ENCODE measurements at regions not wholly inside any gene's neighbourhood (a gene's known extent, or its start where the extent isn't known, plus 50 kb on each side); places are given as distances from the start of the nearest gene placed in this dataset.

DNA sequence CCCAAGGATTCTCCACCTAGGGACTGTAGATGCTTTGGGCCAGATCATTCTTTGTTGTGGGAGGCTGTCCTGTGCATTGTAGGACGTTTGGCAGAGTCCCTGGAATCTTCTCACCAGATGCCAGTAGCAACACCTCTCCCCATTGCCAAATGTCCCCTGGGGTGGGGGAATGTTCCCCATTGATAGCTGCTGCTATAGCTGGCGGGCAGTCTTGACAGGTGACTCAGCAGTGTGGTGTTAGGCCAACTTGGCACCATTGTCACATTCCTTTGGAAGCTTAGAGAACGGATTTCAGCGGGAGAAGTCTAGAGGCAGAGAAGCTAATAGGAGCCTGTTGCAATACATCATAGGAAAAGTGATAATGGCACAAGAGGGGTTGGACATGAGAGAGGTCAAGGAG, 495.7 kb upstream of the SMIM21 start:
- TF ChIP-seq, protein P1, sequence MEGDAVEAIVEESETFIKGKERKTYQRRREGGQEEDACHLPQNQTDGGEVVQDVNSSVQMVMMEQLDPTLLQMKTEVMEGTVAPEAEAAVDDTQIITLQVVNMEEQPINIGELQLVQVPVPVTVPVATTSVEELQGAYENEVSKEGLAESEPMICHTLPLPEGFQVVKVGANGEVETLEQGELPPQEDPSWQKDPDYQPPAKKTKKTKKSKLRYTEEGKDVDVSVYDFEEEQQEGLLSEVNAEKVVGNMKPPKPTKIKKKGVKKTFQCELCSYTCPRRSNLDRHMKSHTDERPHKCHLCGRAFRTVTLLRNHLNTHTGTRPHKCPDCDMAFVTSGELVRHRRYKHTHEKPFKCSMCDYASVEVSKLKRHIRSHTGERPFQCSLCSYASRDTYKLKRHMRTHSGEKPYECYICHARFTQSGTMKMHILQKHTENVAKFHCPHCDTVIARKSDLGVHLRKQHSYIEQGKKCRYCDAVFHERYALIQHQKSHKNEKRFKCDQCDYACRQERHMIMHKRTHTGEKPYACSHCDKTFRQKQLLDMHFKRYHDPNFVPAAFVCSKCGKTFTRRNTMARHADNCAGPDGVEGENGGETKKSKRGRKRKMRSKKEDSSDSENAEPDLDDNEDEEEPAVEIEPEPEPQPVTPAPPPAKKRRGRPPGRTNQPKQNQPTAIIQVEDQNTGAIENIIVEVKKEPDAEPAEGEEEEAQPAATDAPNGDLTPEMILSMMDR (conservative IDR thresholded peaks at IDR 0.05; ENCODE audit: low read length), result no peak
- TF ChIP-seq EZH2phosphoT487 (IDR thresholded peaks at IDR 0.05; ENCODE audit: borderline replicate concordance, low read depth, low read length), result no peak
